ENCODE measurements at regions not wholly inside any gene's neighbourhood (a gene's known extent, or its start where the extent isn't known, plus 50 kb on each side); places are given as distances from the start of the nearest gene placed in this dataset.

GRCh38 chr5:74373076-74373475, 267.5 kb downstream of the ENC1 start:
- no peak for FAIRE-seq
- 88% methylated on average over 1 of the region's 1 CpG; no CpG with 5 or more reads in 1 of the 2 experiments for WGBS, 2 experiments (ENCODE audit: extremely low coverage in 1 of 2, insufficient coverage in 1 of 2, insufficient read length in 1 of 2, insufficient replicate concordance in 2 of 2, low coverage in 1 of 2, low lambda C conversion rate in 2 of 2, missing lambda C conversion rate in 1 of 2)

More at GRCh38 chr5:74373076-74373475, 267.5 kb downstream of the ENC1 start:
- no peak overlapping the region for H3K56ac ChIP-seq (replicated peaks; ENCODE audit: insufficient read length, low read depth, low read length)
- H4K5ac ChIP-seq (ENCODE audit: insufficient read length, low read depth, low read length), result no peak overlapping the region
- CTCF ChIA-PET (ENCODE audit: partially characterized antibody), result interaction anchor here (0.6 to 1.6 kb wide), 3 partner anchors 161 to 342 kb away, joined by 3 to 5 read pairs (median 3); no protein-coding TSS in a partner anchor
- H2BK20ac ChIP-seq (ENCODE audit: low read length), result no peak overlapping the region
- no peaks in the 10 kb centered on the region for H3K79me2 ChIP-seq (ENCODE audit: control insufficient read depth in 1 of 2, insufficient read depth in 2 of 2, low read length in 2 of 2)
- H3K23ac ChIP-seq (ENCODE audit: insufficient read length), result no peak overlapping the region
- no peak overlapping the region for H2BK12ac ChIP-seq (ENCODE audit: low read depth, low read length)
- H3K4ac ChIP-seq (replicated peaks; ENCODE audit: insufficient read length, low read depth, low read length), result no peak overlapping the region
- no peak overlapping the region for H4K8ac ChIP-seq (ENCODE audit: extremely low read depth, insufficient read depth, low read length)
- POLR2A ChIA-PET (ENCODE audit: partially characterized antibody), result interaction anchor here (0.6 kb wide), 1 partner anchor 927 kb away, joined by 3 read pairs; no protein-coding TSS in a partner anchor
- DNase-seq (ENCODE audit: low read depth in 1 of 2, low spot score in 2 of 2), result no peak
- H4K91ac ChIP-seq (replicated peaks; ENCODE audit: insufficient read length, low read length), result no peak overlapping the region
- H3K23me2 ChIP-seq (ENCODE audit: low read depth, low read length), result no peaks in the 10 kb centered on the region
- H3K9ac ChIP-seq (replicated peaks in 1 of 4; ENCODE audit: extremely low read depth in 1 of 4, low read depth in 3 of 4, low read length in 3 of 4), result no peak overlapping the region
- H3K14ac ChIP-seq (ENCODE audit: insufficient read length), result no peak overlapping the region
- H3K4me3 ChIP-seq (ENCODE audit: extremely low read depth in 1 of 4, insufficient read depth in 2 of 4, low read depth in 3 of 4, low read length in 4 of 4), result no peak overlapping the region
- no peaks in the 10 kb centered on the region for H3K27me3 ChIP-seq (replicated peaks in 1 of 4; ENCODE audit: control insufficient read depth in 3 of 4, extremely low read depth in 1 of 4, insufficient read depth in 3 of 4, low read length in 3 of 4)
- no peaks in the 10 kb centered on the region for H3K79me1 ChIP-seq (ENCODE audit: low read depth, low read length)
- no peak overlapping the region for H2BK120ac ChIP-seq (replicated peaks; ENCODE audit: low read depth, low read length)
- no peak overlapping the region for H2BK5ac ChIP-seq (ENCODE audit: low read depth, low read length)
- H2AK5ac ChIP-seq (ENCODE audit: low read depth, low read length), result no peak overlapping the region
- no peak overlapping the region for H3K4me2 ChIP-seq (ENCODE audit: insufficient read depth in 1 of 2, low read depth in 2 of 2, low read length in 2 of 2)
- TF ChIP-seq MAFK (IDR thresholded peaks at IDR 0.05; ENCODE audit: low read depth, low read length) (no peak), TEAD4 (IDR thresholded peaks at IDR 0.05; ENCODE audit: low read depth, low read length) (no peak), JUN (IDR thresholded peaks at IDR 0.05; ENCODE audit: low read depth, low read length) (no peak), SAP30 (IDR thresholded peaks at IDR 0.05; ENCODE audit: insufficient read depth, insufficient replicate concordance, low read length) (no peak)
- no peaks in the 10 kb centered on the region for H3K9me3 ChIP-seq (ENCODE audit: insufficient read depth in 2 of 2, low read depth in 1 of 2, low read length in 1 of 2)
- no peaks in the 10 kb centered on the region for H4K20me1 ChIP-seq (replicated peaks in 1 of 2; ENCODE audit: control insufficient read depth in 1 of 2, insufficient read depth in 2 of 2, low read length in 2 of 2)
- no peak overlapping the region for H3K27ac ChIP-seq (ENCODE audit: low read depth, low read length)
- H3K18ac ChIP-seq (ENCODE audit: extremely low read depth, low read length), result no peak overlapping the region
- H2AFZ ChIP-seq (ENCODE audit: low read length), result no peak overlapping the region
- H3K4me1 ChIP-seq (replicated peaks in 1 of 4; ENCODE audit: control insufficient read depth in 3 of 4, insufficient read depth in 4 of 4, low read length in 3 of 4), result no peaks in the 10 kb centered on the region; a peak in 1 of 7 replicates
- no peak overlapping the region for H2BK15ac ChIP-seq (ENCODE audit: low read length)
- H3K36me3 ChIP-seq (ENCODE audit: control insufficient read depth in 2 of 4, insufficient read depth in 4 of 4, low read length in 3 of 4), result no peaks in the 10 kb centered on the region
